Mesendoderm (in vitro differentiated cells): ENCODE measurements at regions not wholly inside any gene's neighbourhood (a gene's known extent, or its start where the extent isn't known, plus 50 kb on each side); places are given as distances from the start of the nearest gene placed in this dataset.
"Not testable (repeated sequence)": the region's sequence is repeated elsewhere in the genome, so short reads cannot be mapped to it uniquely, and the experiment has no call there.

ENCODE experiments used
- DNase-seq: peaks from one replicate; pipeline ENCODE4 v3.0.0; 2013
- H2AK5ac ChIP-seq: 2 replicates; pipeline ENCODE4 v1.6.1; 2013; ENCODE audit warnings: low read length, inconsistent platforms
- H2BK120ac ChIP-seq: 2 replicates; pipeline ENCODE4 v1.6.1; 2013; ENCODE audit warnings: low read depth, mild to moderate bottlenecking, low read length, moderate library complexity, mixed read lengths
- H2BK15ac ChIP-seq: replicated peaks from 2 replicates; pipeline ENCODE4 v1.6.1; 2013; ENCODE audit warnings: low read depth, mild to moderate bottlenecking, moderate library complexity
- H2BK5ac ChIP-seq: 2 replicates; pipeline ENCODE4 v1.6.1; 2013; ENCODE audit warnings: low read length, inconsistent platforms
- H3K18ac ChIP-seq: 2 replicates; pipeline ENCODE4 v1.6.1; 2013; ENCODE audit warnings: mild to moderate bottlenecking, low read length, mixed read lengths
- H3K23ac ChIP-seq: one replicate; pipeline ENCODE4 v1.6.1; 2013; ENCODE audit warnings: low read length
- H3K27ac ChIP-seq: 2 replicates; pipeline ENCODE4 v1.5.1; 2013; ENCODE audit warnings: low read depth, mild to moderate bottlenecking, inconsistent platforms, low read length, moderate library complexity
- H3K27me3 ChIP-seq: 2 replicates; pipeline ENCODE4 v1.6.1; 2013; ENCODE audit warnings: low read length, control low read depth, mild to moderate bottlenecking, inconsistent platforms; ENCODE audit not compliant: insufficient read depth, poor library complexity
- H3K36me3 ChIP-seq: 2 replicates; pipeline ENCODE4 v1.6.1; 2013; ENCODE audit warnings: low read length, inconsistent platforms; ENCODE audit not compliant: control insufficient read depth, insufficient read depth
- H3K4ac ChIP-seq: one replicate; pipeline ENCODE4 v1.6.1; 2013; ENCODE audit warnings: low read depth, mild to moderate bottlenecking, low read length, moderate library complexity
- H3K4me1 ChIP-seq: 2 replicates; pipeline ENCODE4 v1.6.1; 2013; ENCODE audit warnings: low read depth, low read length, inconsistent platforms; ENCODE audit not compliant: control insufficient read depth
- H3K4me2 ChIP-seq: 2 replicates; pipeline ENCODE4 v1.6.1; 2013; ENCODE audit warnings: low read length
- H3K4me3 ChIP-seq: 2 replicates; pipeline ENCODE4 v1.5.1; 2013; ENCODE audit warnings: mild to moderate bottlenecking, low read length
- H3K56ac ChIP-seq: one replicate; pipeline ENCODE4 v1.6.1; 2013; ENCODE audit warnings: low read length
- H3K79me1 ChIP-seq: 2 replicates; pipeline ENCODE4 v1.6.1; 2013; ENCODE audit warnings: low read length, inconsistent platforms
- H3K79me2 ChIP-seq: 2 replicates; pipeline ENCODE4 v1.6.1; 2013; ENCODE audit warnings: mild to moderate bottlenecking, low read length; ENCODE audit not compliant: control insufficient read depth, insufficient read depth
- H3K9ac ChIP-seq: 2 replicates; pipeline ENCODE4 v1.6.1; 2013; ENCODE audit warnings: low read length, inconsistent platforms
- H4K5ac ChIP-seq: one replicate; pipeline ENCODE4 v1.6.1; 2013; ENCODE audit warnings: low read length
- H4K8ac ChIP-seq: one replicate; pipeline ENCODE4 v1.6.1; 2013; ENCODE audit warnings: low read depth, mild to moderate bottlenecking, control low read depth, low read length, moderate library complexity
- WGBS: extraction: QIAGEN DNeasy Blood & Tissue Kit; methylation state at CpG from one replicate; pipeline ENCODE4 v1.1.7; 2013; ENCODE audit warnings: low lambda C conversion rate, missing lambda C conversion rate; ENCODE audit not compliant: insufficient coverage; ENCODE audit errors: extremely low coverage; 5-methylcytosine and 5-hydroxymethylcytosine counted together

GRCh38 chr2:131753640-131754561 lies 226.2 kb downstream of the CCDC74A start:
- H3K27ac ChIP-seq = no peak overlapping the region
- H2BK120ac ChIP-seq = no peak overlapping the region
- H3K18ac ChIP-seq = no peak overlapping the region
- WGBS = no CpG with 5 or more reads among the region's 50 CpGs
- no peak overlapping the region for H3K4ac ChIP-seq
- H3K23ac ChIP-seq = no peak overlapping the region
- no peaks in the 10 kb centered on the region for H3K36me3 ChIP-seq
- no peak for DNase-seq
- H2BK15ac ChIP-seq = no peak overlapping the region
- H3K4me1 ChIP-seq = no peaks in the 10 kb centered on the region
- H4K8ac ChIP-seq = no peak overlapping the region
- no peak overlapping the region for H4K5ac ChIP-seq
- H3K4me2 ChIP-seq = no peak overlapping the region
- H2BK5ac ChIP-seq = no peak overlapping the region
- no peak overlapping the region for H3K9ac ChIP-seq
- H2AK5ac ChIP-seq = no peak overlapping the region
- H3K79me1 ChIP-seq = no peaks in the 10 kb centered on the region
- H3K56ac ChIP-seq = no peak overlapping the region
- no peaks in the 10 kb centered on the region for H3K79me2 ChIP-seq
- no peak overlapping the region for H3K4me3 ChIP-seq
- H3K27me3 ChIP-seq = no peaks in the 10 kb centered on the region

DNA sequence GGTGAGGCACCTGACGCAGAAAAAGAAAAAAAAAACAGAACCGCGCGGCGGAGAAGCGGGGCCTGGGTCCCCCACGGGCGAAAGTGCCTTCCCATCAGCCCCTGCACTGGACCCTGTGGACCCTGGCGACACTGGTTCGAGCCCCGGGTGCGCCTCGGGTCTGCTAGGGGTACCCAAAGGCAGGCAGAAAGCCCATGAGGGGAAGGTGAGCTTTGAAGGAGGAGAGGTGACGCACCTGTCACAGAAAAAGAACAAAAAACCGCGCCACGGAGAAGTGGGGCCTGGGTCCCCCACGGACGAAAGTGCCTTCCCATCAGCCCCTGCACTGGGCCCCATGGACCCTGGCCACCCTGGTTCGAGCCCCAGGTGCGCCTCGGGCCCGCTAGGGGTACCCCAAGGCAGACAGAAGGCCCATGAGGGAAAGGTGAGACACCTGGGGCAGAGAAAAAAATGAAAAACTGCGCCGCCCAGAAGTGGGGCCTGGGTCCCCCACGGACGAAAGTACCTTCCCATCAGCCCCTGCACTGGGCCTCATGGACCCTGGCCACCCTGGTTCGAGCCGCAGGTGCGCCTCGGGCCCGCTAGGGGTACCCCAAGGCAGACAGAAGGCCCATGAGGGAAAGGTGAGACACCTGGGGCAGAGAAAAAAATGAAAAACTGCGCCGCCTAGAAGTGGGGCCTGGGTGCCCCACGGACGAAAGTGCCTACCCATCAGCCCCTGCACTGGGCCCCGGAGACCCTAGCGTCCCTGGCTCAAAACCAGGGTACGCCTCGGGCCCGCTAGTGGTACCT lies 227.4 kb downstream of the CCDC74A start:
- H2BK120ac ChIP-seq = no peak overlapping the region
- no CpG with 5 or more reads among the region's 41 CpGs for WGBS

GRCh38 chr2:131756141-131756907 lies 228.6 kb downstream of the CCDC74A start:
- Histone ChIP-seq H3K4ac (no peak overlapping the region), H4K5ac (no peak overlapping the region), H3K79me2 (no peaks in the 10 kb centered on the region), H3K23ac (no peak overlapping the region), H3K4me3 (no peak overlapping the region), H4K8ac (no peak overlapping the region), H3K4me2 (no peak overlapping the region), H3K36me3 (no peaks in the 10 kb centered on the region), H3K56ac (no peak overlapping the region), H3K4me1 (no peaks in the 10 kb centered on the region), H2BK5ac (no peak overlapping the region), H3K27ac (no peak overlapping the region), H3K27me3 (no peaks in the 10 kb centered on the region), H2BK120ac (no peak overlapping the region), H3K18ac (no peak overlapping the region), H3K9ac (no peak overlapping the region), H3K79me1 (no peaks in the 10 kb centered on the region), H2BK15ac (no peak overlapping the region), H2AK5ac (no peak overlapping the region)
- no peak for DNase-seq
- no CpG with 5 or more reads among the region's 40 CpGs for WGBS

More for the DNA sequence above, 227.4 kb downstream of the CCDC74A start:
- no peak overlapping the region for H4K8ac ChIP-seq
- H4K5ac ChIP-seq = no peak overlapping the region
- no peak overlapping the region for H2AK5ac ChIP-seq
- no peaks in the 10 kb centered on the region for H3K79me2 ChIP-seq
- H3K36me3 ChIP-seq = no peaks in the 10 kb centered on the region
- no peak overlapping the region for H2BK5ac ChIP-seq
- H3K4ac ChIP-seq = no peak overlapping the region
- H3K27me3 ChIP-seq = no peaks in the 10 kb centered on the region
- no peak overlapping the region for H2BK15ac ChIP-seq
- DNase-seq = no peak
- no peak overlapping the region for H3K4me3 ChIP-seq
- no peaks in the 10 kb centered on the region for H3K4me1 ChIP-seq
- H3K27ac ChIP-seq = no peak overlapping the region
- no peaks in the 10 kb centered on the region for H3K79me1 ChIP-seq
- H3K9ac ChIP-seq = no peak overlapping the region
- H3K18ac ChIP-seq = no peak overlapping the region
- no peak overlapping the region for H3K4me2 ChIP-seq
- no peak overlapping the region for H3K56ac ChIP-seq
- no peak overlapping the region for H3K23ac ChIP-seq

GRCh38 chr2:131758941-131759340 lies 231.3 kb downstream of the CCDC74A start:
- not testable (repeated sequence) for H2AK5ac ChIP-seq, H3K4me1 ChIP-seq, H3K4ac ChIP-seq, H3K23ac ChIP-seq, H4K8ac ChIP-seq, H3K4me3 ChIP-seq, H3K27me3 ChIP-seq, H3K56ac ChIP-seq, H3K36me3 ChIP-seq, H4K5ac ChIP-seq, H3K9ac ChIP-seq, H3K18ac ChIP-seq, H3K4me2 ChIP-seq, H3K79me1 ChIP-seq, H2BK120ac ChIP-seq, DNase-seq, H2BK5ac ChIP-seq, H3K79me2 ChIP-seq, H2BK15ac ChIP-seq, H3K27ac ChIP-seq
- WGBS = no CpG with 5 or more reads among the region's 4 CpGs

DNA sequence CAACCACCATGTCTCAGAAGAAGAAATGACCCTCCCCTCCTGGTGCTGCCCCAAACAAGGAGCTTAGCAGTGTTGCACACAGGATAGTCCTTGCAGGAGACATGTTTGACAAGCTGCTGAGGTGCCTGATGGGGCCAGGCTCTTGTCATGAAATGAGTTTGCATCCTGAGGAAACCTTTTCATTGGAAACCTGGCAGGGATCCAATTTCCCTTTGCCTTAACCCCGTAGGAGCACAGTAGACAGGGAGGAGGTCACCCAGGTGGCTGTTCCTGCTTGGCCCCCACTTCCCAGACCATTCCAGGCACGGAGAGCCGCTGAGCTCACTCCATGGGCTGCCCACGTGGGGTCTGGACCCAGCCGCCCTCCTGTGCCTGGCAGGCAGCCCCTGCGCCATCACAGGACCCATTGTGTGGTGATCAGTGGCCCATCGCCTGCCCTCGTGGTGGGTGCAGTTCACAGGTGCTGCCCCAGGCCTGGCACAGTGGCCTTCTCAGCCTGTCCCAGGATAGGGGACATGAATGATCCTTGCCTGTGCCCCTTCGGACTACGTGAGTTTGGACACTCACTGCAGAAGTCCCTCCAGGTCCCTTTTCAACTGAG lies 247.4 kb downstream of the CCDC74A start:
- not testable (repeated sequence) for H3K23ac ChIP-seq, H2BK120ac ChIP-seq, H3K36me3 ChIP-seq, H3K4me1 ChIP-seq, DNase-seq, H3K79me1 ChIP-seq, H4K5ac ChIP-seq, H2AK5ac ChIP-seq, H3K27ac ChIP-seq, H3K27me3 ChIP-seq, H2BK5ac ChIP-seq, H3K56ac ChIP-seq, H2BK15ac ChIP-seq, H3K18ac ChIP-seq, H3K4ac ChIP-seq, H3K4me2 ChIP-seq, H3K4me3 ChIP-seq, H4K8ac ChIP-seq, H3K79me2 ChIP-seq, H3K9ac ChIP-seq
- WGBS = no CpG with 5 or more reads among the region's 10 CpGs
